HG02852 (cell line): ENCODE measurements at regions not wholly inside any gene's neighbourhood (a gene's known extent, or its start where the extent isn't known, plus 50 kb on each side); places are given as distances from the start of the nearest gene placed in this dataset.

Experiments
- ATAC-seq: cut with Tn5 transposase; IDR thresholded peaks from one replicate; pipeline ENCODE4 v1.9.1; 2021; ENCODE audit warnings: mild to moderate bottlenecking, moderate library complexity; ENCODE audit not compliant: unreplicated experiment

GRCh38 chr14:59090572-59090971 is 97.9 kb upstream of the DAAM1 start:
- no peak for ATAC-seq

DNA sequence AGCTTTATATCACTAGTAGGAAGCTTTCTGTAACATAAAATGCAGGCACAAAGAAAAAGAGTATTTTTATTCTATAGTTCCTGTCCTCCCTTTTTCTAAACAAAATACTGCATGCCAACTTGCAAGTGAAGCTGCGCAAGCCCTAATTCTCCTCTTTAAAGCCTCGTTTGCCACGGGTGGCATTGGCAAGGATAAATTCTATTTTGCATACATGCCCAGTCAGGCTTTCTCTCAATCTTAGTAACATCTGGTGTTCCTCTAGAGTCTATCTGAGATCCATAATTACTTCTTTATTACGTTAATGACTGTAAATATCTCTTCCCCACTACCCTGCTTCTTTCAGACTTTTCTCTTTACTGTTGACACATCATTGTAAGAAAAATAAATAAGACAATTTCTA is 97.1 kb upstream of the DAAM1 start:
- ATAC-seq, result no peak

DNA sequence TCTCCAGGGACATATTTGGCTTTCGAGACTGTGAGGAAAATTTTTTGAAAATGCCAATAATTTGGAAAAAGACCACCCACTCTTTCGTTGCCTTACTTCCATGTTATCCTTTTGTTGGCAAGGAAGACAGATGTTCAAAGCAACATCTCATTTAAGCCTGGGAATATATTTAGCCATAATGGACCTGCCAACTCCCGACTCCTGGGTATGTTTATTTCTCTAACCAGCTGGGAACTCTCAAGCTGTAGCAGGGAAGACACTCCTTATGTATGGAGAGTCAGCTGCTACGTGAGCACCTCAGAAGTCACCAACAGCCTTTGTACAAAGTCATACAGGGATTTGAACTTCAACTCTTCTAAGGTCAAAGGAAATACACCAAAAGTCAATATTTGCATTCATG is 96.5 kb upstream of the DAAM1 start:
- no peak for ATAC-seq

DNA sequence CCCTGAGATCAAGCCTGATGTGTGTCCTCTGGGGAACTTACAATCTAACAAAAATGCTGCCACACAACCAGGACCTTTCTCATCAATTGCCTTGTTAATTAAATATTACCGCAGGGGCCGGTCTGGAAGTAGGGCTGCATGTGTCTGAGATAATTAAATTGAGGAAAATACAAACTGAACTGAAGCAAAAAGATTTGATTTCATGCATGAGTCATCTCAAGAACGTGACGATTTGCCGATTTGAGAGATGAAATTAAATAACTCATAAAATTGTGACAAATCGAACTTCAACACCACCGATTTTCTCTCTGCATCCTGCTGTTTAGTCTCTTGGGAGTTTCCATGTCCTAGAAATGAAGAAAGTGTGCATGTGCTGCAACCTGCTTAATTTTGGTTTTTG is 94.6 kb upstream of the DAAM1 start:
- ATAC-seq, result no peak

DNA sequence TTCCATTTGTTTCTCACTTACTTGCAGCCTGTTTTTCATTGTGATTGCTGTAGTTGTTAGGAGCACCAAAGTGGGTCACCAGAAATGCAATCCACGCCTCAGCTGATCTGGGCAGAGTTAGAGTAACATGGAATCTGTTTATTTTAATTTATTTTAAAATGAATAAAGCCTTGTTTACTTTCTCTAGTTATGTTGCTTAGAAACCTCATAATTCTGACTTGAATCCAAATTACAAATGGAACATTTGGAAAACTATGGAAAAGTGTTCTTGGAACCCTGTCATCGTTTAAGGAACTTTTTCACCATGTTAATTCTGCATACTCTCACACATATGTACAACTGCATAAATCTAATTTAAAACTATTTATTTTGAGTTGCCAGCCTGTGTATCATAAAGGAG is 92.2 kb upstream of the DAAM1 start:
- no peak for ATAC-seq

GRCh38 chr14:59097681-59098080 is 90.8 kb upstream of the DAAM1 start:
- ATAC-seq, result no peak

DNA sequence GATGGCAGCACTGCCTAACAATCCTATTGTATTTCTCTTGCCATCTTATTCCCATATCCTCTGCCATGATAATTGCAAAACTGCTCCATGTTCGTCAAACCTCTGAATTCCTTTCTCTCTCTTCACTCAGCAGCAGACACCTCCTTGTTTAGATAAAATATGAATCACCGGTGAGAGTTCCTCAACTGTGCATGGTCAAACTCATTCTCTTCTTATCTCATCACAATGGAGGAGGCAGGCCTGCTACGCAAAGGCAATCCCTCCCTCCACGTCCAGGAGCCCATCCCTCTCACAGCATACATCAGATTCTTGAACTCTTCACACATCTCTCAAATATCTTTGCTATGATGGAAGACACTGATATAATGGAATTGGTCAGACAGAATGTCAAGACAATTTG is 90.1 kb upstream of the DAAM1 start:
- no peak for ATAC-seq

DNA sequence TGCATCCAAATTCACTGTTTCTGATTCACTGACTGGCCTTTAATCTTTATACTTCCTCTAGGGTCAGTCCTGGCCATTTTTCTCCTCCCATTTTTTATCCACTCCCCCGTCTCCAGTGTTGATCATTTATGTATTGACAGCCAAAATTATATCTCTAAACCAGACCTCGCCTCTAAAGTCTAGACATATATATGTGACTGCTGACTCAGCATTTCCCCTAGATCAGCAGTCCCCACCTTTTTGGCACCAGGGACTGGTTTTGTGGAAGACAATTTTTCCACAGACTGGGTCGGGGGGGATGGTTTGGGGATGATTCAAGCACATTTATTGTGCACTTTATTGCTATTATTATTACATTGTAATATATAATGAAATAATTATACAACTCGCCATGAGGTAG is 88.3 kb upstream of the DAAM1 start:
- ATAC-seq, result no peak

GRCh38 chr14:59101476-59101875 is 87.0 kb upstream of the DAAM1 start:
- ATAC-seq, result no peak

DNA sequence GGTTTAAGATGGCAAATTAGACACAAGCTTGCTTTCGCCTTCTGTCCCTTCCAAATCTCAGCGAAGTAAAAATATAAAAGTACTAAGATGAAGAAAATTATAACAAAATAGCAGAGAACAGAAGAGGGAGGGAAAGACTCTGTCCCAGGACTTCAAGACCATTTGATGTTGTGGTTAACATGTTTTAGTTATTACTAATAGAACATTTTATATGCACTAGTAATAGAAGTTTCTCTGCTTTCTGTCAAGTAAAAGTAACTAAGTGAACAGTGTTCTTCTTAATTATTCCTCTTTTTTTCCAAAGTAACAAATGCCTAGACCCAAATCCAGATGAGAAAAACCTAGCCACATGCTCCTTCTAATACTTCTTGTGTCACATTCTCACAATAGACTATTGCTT is 85.1 kb upstream of the DAAM1 start:
- no peak for ATAC-seq

DNA sequence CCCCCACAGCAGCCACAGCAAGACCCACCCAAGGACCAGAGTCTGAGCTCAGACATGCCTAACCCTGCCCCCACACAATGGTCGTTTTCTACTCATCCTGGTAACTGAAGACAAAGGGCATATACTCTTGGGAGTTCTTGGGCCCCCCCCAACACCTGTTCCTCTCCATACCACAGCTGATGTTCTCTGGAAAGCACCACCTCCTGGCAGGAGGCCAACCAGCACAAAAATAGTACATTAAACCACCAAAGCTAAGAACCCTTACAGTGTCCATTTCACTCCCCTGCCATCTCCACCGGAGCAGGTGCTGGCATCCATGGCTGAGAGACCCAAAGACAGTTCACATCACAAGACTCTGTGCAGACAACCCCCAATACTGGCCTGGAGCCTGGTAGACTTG is 80.6 kb upstream of the DAAM1 start:
- ATAC-seq, result no peak

DNA sequence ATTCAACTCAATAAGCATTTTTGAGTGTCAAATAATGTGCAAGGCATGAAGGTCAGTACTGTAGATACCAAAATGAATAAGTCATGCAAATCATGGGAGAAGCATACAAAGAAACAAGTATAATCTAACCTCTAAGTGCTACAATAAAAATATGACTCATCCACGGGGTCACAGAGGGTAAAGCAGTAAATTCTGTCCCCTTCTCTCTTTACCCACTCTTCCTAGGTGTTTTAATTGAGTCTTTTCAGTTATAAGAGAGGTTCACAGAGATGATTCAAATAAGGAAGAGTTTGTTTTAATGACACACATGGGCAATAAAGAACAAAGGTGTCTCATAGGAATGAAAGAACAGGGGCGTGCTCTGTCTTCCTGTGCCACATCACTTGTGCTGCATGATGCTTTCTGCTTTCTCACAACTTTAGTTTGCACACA is 71.5 kb upstream of the DAAM1 start:
- no peak for ATAC-seq

- ATAC-seq, result no peak
Measured at GRCh38 chr14:59117754-59118528, 70.5 kb upstream of the DAAM1 start.

DNA sequence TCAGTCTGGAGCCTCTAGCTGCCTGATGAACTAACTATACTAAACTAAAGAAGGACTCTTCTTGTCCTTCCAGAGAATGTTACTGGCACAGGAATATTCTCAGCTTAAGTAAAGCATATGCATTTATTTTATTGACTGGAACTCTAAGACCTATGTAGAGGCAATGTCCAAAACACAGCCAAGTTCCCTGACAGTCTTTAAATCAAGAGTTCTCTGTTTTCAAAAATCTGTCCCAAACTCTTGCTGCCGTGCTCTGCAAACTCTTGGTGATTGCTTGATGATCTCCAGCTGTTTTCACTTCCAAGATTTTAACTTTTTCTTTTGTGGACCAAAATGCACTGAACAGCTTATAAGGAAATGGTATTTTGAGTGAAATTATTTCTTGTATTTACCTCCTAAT is 67.5 kb upstream of the DAAM1 start:
- ATAC-seq, result no peak

GRCh38 chr14:59123531-59123930 is 64.9 kb upstream of the DAAM1 start:
- no peak for ATAC-seq

- ATAC-seq, result no peak
Measured at GRCh38 chr14:59123975-59124374, 64.5 kb upstream of the DAAM1 start.

- no peak for ATAC-seq
Measured at GRCh38 chr14:59125156-59125555, 63.3 kb upstream of the DAAM1 start.

- peak; percentile 67 for ATAC-seq
Measured at GRCh38 chr14:59126714-59127436, 61.6 kb upstream of the DAAM1 start.

GRCh38 chr14:59127437-59127732 is 61.1 kb upstream of the DAAM1 start:
- no peak for ATAC-seq

DNA sequence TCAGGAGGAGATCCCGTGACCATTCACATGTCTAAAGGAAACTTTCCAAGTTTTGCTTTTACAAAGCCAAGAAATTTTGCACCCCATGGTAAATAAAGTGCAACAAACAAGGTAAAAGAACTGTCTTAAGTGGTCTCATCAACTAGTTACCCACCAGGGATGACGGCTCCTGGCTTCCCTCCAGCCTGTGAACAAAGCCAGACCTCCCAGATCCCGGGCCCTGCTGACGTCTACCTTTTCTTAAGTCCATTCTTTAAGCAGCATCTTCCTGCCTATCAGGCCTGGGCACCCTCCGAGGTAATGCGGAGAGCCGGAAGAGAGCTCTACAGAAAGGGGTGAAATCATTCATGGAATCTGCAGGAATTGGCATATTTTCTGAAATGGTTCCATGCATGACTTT is 58.0 kb upstream of the DAAM1 start:
- no peak for ATAC-seq

- ATAC-seq, result no peak
Measured at GRCh38 chr14:59131938-59132795, 56.3 kb upstream of the DAAM1 start.
